ENCODE measurements at regions not wholly inside any gene's neighbourhood (a gene's known extent, or its start where the extent isn't known, plus 50 kb on each side); places are given as distances from the start of the nearest gene placed in this dataset.
A peak's percentile ranks its signal among the peaks of the same experiment; 100 is the strongest.

- no peak for TF ChIP-seq CTCF (IDR thresholded peaks at IDR 0.05; ENCODE audit: low read depth, low read length, missing control alignments)
- no peaks in the 10 kb centered on the region for H3K36me3 ChIP-seq (replicated peaks)
- H3K27me3 ChIP-seq (replicated peaks), result no peaks in the 10 kb centered on the region
- H3K27ac ChIP-seq, result no peak overlapping the region
- H3K4me3 ChIP-seq (ENCODE audit: low read depth, low read length), result no peak overlapping the region
- in situ Hi-C loops (cut with HindIII; ENCODE audit: low pct_ligation_motif_present, low sequenced_read_pairs), result no loop called here
- no peak for DNase-seq
These were observed 143.1 kb upstream of the NR4A3 start for GRCh38 chr9:99678566-99678965.

DNA sequence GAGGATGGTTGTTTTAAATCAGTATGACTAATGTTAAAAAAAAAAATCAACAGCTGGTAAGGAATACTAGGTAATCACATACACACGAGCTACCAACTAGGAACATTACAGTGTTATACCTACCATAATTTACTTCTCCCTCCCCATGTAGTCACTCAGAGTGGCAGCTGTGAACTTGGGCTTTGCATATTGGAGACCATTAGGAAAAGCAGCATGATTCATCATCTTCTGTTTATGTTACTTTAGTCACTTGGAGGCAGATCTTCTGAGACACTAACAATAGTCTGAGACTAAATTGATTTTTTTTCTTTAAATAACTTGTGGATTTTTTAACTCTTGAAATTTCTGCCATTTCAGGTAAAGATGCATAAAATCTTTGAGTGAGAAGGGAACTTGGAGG is 141.5 kb upstream of the NR4A3 start:
- no peak for TF ChIP-seq CTCF (IDR thresholded peaks at IDR 0.05; ENCODE audit: low read depth, low read length, missing control alignments)
- Histone ChIP-seq H3K27me3 (replicated peaks) (no peaks in the 10 kb centered on the region), H3K4me3 (ENCODE audit: low read depth, low read length) (no peak overlapping the region), H3K27ac (no peak overlapping the region), H3K36me3 (replicated peaks) (no peaks in the 10 kb centered on the region)
- in situ Hi-C loops (cut with HindIII; ENCODE audit: low pct_ligation_motif_present, low sequenced_read_pairs), result no loop called here
- DNase-seq, result peak; percentile 60

DNA sequence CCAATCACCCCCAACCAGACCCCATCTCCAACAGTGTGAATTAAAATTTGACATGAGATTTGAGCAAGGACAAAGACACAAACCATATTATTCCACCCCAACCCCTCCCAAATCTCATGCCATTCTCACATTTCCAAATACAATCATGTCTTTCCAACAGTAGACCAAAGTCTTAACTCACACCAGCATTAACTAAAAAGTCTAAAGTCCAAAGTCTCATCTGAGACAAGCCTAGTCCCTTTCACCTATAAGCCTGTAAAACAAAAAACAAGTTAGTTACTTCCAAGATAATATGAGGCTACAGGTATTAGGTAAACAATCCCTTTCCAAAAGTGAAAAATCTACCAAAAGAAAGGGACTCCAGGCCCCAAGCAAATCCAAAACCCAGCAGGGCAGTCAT is 140.6 kb upstream of the NR4A3 start:
- no peaks in the 10 kb centered on the region for H3K36me3 ChIP-seq (replicated peaks)
- in situ Hi-C loops (cut with HindIII; ENCODE audit: low pct_ligation_motif_present, low sequenced_read_pairs), result no loop called here
- H3K27ac ChIP-seq, result no peak overlapping the region
- H3K27me3 ChIP-seq (replicated peaks), result no peaks in the 10 kb centered on the region
- DNase-seq, result no peak
- no peak for TF ChIP-seq CTCF (IDR thresholded peaks at IDR 0.05; ENCODE audit: low read depth, low read length, missing control alignments)
- no peak overlapping the region for H3K4me3 ChIP-seq (ENCODE audit: low read depth, low read length)

DNA sequence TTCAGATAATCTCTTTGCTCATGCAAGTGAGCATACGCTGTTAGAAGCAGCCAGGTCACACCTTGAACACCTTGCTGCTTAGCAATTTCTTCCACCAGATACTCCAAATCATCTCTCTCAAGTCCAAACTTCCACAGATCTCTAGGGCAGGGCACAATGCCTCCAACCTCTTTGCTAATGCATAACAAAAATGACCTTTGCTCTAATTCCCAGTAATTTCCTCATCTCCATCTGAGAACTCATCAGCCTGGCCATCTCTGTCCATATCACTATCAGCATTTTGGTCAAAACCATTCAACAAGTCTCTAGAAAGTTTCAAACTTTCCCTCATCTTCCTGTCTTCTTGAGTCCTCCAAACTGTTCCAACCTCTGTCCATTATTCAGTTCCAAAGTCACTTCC is 139.3 kb upstream of the NR4A3 start:
- Histone ChIP-seq H3K36me3 (replicated peaks) (no peaks in the 10 kb centered on the region), H3K27me3 (replicated peaks) (no peaks in the 10 kb centered on the region), H3K27ac (no peak overlapping the region), H3K4me3 (ENCODE audit: low read depth, low read length) (no peak overlapping the region)
- in situ Hi-C loops (cut with HindIII; ENCODE audit: low pct_ligation_motif_present, low sequenced_read_pairs), result no loop called here
- TF ChIP-seq CTCF (IDR thresholded peaks at IDR 0.05; ENCODE audit: low read depth, low read length, missing control alignments), result no peak
- DNase-seq, result no peak

GRCh38 chr9:99682870-99683269 is 138.8 kb upstream of the NR4A3 start:
- H3K36me3 ChIP-seq (replicated peaks), result no peaks in the 10 kb centered on the region
- H3K4me3 ChIP-seq (ENCODE audit: low read depth, low read length), result no peak overlapping the region
- no peak for DNase-seq
- H3K27ac ChIP-seq, result no peak overlapping the region
- in situ Hi-C loops (cut with HindIII; ENCODE audit: low pct_ligation_motif_present, low sequenced_read_pairs), result no loop called here
- H3K27me3 ChIP-seq (replicated peaks), result no peaks in the 10 kb centered on the region
- TF ChIP-seq CTCF (IDR thresholded peaks at IDR 0.05; ENCODE audit: low read depth, low read length, missing control alignments), result no peak

GRCh38 chr9:99690573-99690972 is 131.1 kb upstream of the NR4A3 start:
- H3K36me3 ChIP-seq (replicated peaks), result no peaks in the 10 kb centered on the region
- peaks cover 2% of the 10 kb centered on the region for H3K27me3 ChIP-seq (replicated peaks)
- TF ChIP-seq CTCF (IDR thresholded peaks at IDR 0.05; ENCODE audit: low read depth, low read length, missing control alignments), result no peak
- DNase-seq, result no peak
- in situ Hi-C loops (cut with HindIII; ENCODE audit: low pct_ligation_motif_present, low sequenced_read_pairs), result no loop called here
- no peak overlapping the region for H3K27ac ChIP-seq
- H3K4me3 ChIP-seq (ENCODE audit: low read depth, low read length), result no peak overlapping the region

Measured in brain microvascular endothelial cell (primary cell).